Esophagus muscularis mucosa (tissue), 4 donors: ENCODE measurements at regions not wholly inside any gene's neighbourhood (a gene's known extent, or its start where the extent isn't known, plus 50 kb on each side); places are given as distances from the start of the nearest gene placed in this dataset.

ENCODE experiments used
- DNase-seq: peaks from one replicate; pipeline ENCODE4 v3.0.0-alpha.2; 2017; ENCODE audit errors: extremely low spot score
- H3K27ac ChIP-seq, 4 donors: fragments of 200-600 bp; sonication (generic); replicated peaks in 1 of 4; 1 replicate in 3 of 4; 2 replicates in 1 of 4; pipeline ENCODE4 v1.5.1; 2016 to 2019; ENCODE audit warnings: mild to moderate bottlenecking in 1 of 4
- H3K27me3 ChIP-seq, 4 donors: fragments of 200-600 bp; sonication (generic); one replicate each; pipeline versions ENCODE4 v1.5.1 to v1.6.0; 2016 to 2019
- H3K36me3 ChIP-seq, 4 donors: fragments of 200-600 bp; sonication (generic); one replicate each; pipeline ENCODE4 v1.5.1; 2016 to 2019
- H3K4me1 ChIP-seq, 4 donors: fragments of 200-600 bp; sonication (generic); one replicate each; pipeline ENCODE4 v1.5.1; 2016 to 2019
- H3K4me3 ChIP-seq, 4 donors: fragments of 200-600 bp; sonication (generic); 1 replicate in 2 of 4; 2 replicates in 2 of 4; pipeline ENCODE4 v1.5.1; 2016 to 2019; ENCODE audit warnings: mild to moderate bottlenecking in 4 of 4, moderate library complexity in 1 of 4
- H3K9me3 ChIP-seq, 4 donors: fragments of 200-600 bp; sonication (generic); 1 replicate in 3 of 4; 2 replicates in 1 of 4; pipeline ENCODE4 v1.5.1; 2016 to 2019
- CTCF ChIP-seq, 3 experiments: fragments of 200-600 bp in 2 of 3; fragments of 450-650 bp in 1 of 3; sonication (generic) in 2 of 3; IDR thresholded peaks; one replicate each; pipeline ENCODE4 v1.5.1; 2017 to 2019; ENCODE audit warnings: antibody characterized with exemption in 3 of 3, mild to moderate bottlenecking in 2 of 3, moderate library complexity in 1 of 3
- EP300 ChIP-seq: sonication (generic); formaldehyde crosslinking; IDR thresholded peaks from one replicate; pipeline ENCODE4 v1.6.1; 2017; ENCODE audit warnings: antibody characterized with exemption
- POLR2A ChIP-seq: fragments of 450-650 bp; IDR thresholded peaks from one replicate; pipeline ENCODE4 v1.6.1; 2017; ENCODE audit warnings: antibody characterized with exemption, moderate library complexity, mild to moderate bottlenecking, low read depth
- POLR2AphosphoS5 ChIP-seq, 2 donors: sonication (generic); formaldehyde crosslinking; IDR thresholded peaks; one replicate each; pipeline ENCODE4 v1.6.1; 2017; ENCODE audit warnings: antibody characterized with exemption in 2 of 2
- WGBS: methylation state at CpG from one replicate; pipeline ENCODE4 v1.1.5; 2018; 5-methylcytosine and 5-hydroxymethylcytosine counted together
- intact Hi-C: fragments of 100-400 bp; cut with DNase I; formaldehyde crosslinking; loops from one replicate; pipeline ENCODE4 v1.15.1; 2023

DNA sequence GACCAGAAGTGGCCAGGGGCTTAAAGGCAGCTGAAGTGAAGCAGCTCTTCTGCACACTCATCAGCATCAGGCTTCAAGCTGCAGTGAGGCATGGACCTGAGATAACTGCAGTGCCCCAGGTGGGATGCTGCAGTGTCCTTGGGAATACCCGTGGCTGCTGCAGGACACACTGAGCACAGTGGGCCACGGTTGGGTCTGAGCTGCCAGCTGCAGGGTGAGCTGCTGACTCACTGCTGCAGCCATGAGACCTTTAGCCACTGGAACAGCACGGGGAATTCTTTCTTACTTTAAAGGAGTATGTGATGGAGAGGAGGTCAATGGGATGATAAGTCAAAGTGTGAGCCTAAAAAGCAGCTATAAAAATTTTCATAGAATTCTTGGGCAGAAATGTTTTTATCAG is 102.1 kb downstream of the XCL2 start:
- no peaks in the 10 kb centered on the region for H3K36me3 ChIP-seq
- 65% methylated on average over 3 of the region's 3 CpGs for WGBS
- no peak overlapping the region for H3K27ac ChIP-seq
- no peaks in the 10 kb centered on the region for H3K27me3 ChIP-seq
- peak; percentile 80 for DNase-seq
- peaks cover 0 to 17% (median 10%) of the 10 kb centered on the region in 4 donors for H3K4me1 ChIP-seq
- intact Hi-C loops: no loop called here
- no peak overlapping the region for H3K4me3 ChIP-seq
- TF ChIP-seq POLR2AphosphoS5 (IDR thresholded peaks at IDR 0.05): no peak
- TF ChIP-seq CTCF (IDR thresholded peaks at IDR 0.05): no peak
- no peak for TF ChIP-seq POLR2A
- TF ChIP-seq EP300: no peak
- H3K9me3 ChIP-seq: no peaks in the 10 kb centered on the region

DNA sequence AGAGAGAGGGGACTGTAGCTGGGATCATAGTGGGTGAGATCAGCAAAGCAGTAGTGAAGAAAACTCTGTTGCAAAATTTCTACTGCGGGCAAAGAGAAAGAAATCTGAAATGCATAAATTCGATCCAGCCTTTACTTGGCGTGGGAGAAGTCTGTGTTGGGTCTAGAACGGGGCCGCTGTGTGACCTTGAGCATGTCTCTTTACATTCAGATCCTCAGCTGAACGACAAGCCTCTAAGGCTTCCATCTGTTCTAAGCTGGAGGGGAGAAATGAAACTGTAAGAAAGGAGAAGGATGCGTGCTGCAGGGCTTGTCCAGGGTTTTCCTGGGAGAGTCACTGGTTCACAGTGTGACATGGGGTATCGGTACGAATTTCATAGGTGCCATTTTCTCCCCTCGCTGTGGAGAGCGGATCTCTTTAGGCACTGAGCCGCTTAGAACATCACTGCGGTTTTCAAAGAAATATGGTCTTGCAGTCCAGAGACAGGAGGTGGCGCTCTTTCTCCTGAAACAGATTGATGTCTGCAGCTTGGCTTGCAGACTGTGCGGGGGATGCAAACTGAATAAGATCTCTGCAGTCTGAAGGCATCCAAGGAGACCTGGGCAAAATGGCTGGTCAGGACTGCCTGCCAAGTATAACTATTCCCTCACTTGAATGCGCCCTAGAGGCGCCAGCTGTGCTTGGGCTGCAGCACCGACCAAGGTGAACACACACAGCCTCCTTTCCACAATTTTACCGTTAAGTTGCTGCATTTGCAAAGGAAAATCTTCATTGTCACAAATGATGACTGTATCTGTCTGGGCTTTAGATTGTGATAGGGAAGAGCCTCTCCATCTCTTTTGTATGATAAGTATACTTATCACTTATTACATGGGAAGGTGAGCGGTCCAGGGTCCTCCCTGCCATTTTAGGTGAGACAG is 104.1 kb downstream of the XCL2 start:
- WGBS: 52% methylated on average over 11 of the region's 20 CpGs
- H3K9me3 ChIP-seq: no peaks in the 10 kb centered on the region
- no peaks in the 10 kb centered on the region for H3K27me3 ChIP-seq
- H3K36me3 ChIP-seq: no peaks in the 10 kb centered on the region
- H3K4me3 ChIP-seq: peak overlapping the region; percentile 14 to 36 (median 27)
- intact Hi-C loops: loop anchor here (5.0 to 10.0 kb wide), 4 partner anchors 133 to 905 kb away; partner anchors contain the start of gene ATP1B1
- TF ChIP-seq POLR2AphosphoS5 (IDR thresholded peaks at IDR 0.05) (peak in 1 of 2 donors; percentile 17), POLR2A (no peak), EP300 (no peak), CTCF (IDR thresholded peaks at IDR 0.05) (peak; percentile 64 to 74 (median 73))
- H3K4me1 ChIP-seq: peaks cover 0 to 17% (median 10%) of the 10 kb centered on the region in 4 donors
- DNase-seq: peak; percentile 95
- no peak overlapping the region for H3K27ac ChIP-seq

DNA sequence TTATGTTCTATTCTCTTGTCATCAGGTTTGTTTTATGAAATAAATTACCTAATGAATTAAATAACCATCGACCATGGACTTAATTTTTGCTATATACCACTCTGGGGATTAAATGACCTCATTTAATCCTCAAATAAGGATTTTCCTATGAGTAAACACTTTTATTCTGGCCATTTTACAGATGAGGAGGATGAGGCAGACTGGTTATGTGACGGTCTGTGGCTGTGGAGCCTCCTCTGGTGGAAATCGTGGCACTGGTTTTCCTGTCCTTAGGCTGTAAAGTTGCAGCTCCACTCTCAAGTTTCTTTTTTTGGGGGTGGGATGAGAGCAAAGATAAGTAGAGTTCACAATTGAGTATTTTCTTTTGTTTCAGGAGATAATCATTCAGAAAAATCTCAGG is 105.2 kb downstream of the XCL2 start:
- no peak overlapping the region for H3K4me3 ChIP-seq
- whole genome bisulfite sequencing: 94% methylated on average over 3 of the region's 3 CpGs
- H3K9me3 ChIP-seq: no peaks in the 10 kb centered on the region
- H3K27me3 ChIP-seq: no peaks in the 10 kb centered on the region
- intact Hi-C loops: loop anchor here (5.0 to 10.0 kb wide), 4 partner anchors 134 to 906 kb away; partner anchors contain the start of gene ATP1B1
- no peaks in the 10 kb centered on the region for H3K36me3 ChIP-seq
- TF ChIP-seq CTCF (IDR thresholded peaks at IDR 0.05): no peak
- no peak for TF ChIP-seq POLR2A
- no peak for TF ChIP-seq EP300
- no peak for TF ChIP-seq POLR2AphosphoS5 (IDR thresholded peaks at IDR 0.05)
- H3K4me1 ChIP-seq: peaks cover 0 to 17% (median 10%) of the 10 kb centered on the region in 4 donors
- no peak overlapping the region for H3K27ac ChIP-seq
- DNase-seq: no peak

GRCh38 chr1:168437821-168438220 is 106.0 kb downstream of the XCL2 start:
- intact Hi-C loops: loop anchor here (5.0 to 10.0 kb wide), 4 partner anchors 134 to 907 kb away; partner anchors contain the start of gene ATP1B1
- no peak overlapping the region for H3K27ac ChIP-seq
- no peak overlapping the region for H3K4me3 ChIP-seq
- no peaks in the 10 kb centered on the region for H3K36me3 ChIP-seq
- peaks cover 0 to 17% (median 10%) of the 10 kb centered on the region in 4 donors for H3K4me1 ChIP-seq
- WGBS: 89% methylated on average over 5 of the region's 6 CpGs
- H3K27me3 ChIP-seq: no peaks in the 10 kb centered on the region
- H3K9me3 ChIP-seq: no peaks in the 10 kb centered on the region
- peak; percentile 45 for DNase-seq
- TF ChIP-seq POLR2A (no peak), EP300 (no peak), POLR2AphosphoS5 (IDR thresholded peaks at IDR 0.05) (no peak), CTCF (IDR thresholded peaks at IDR 0.05) (no peak)
